Thoracic aorta (tissue), 2 donors: ENCODE measurements at regions not wholly inside any gene's neighbourhood (a gene's known extent, or its start where the extent isn't known, plus 50 kb on each side); places are given as distances from the start of the nearest gene placed in this dataset.
"Not testable (repeated sequence)": the region's sequence is repeated elsewhere in the genome, so short reads cannot be mapped to it uniquely, and the experiment has no call there.

Experiments
- ATAC-seq: fragments of 150-250 bp; one replicate; pipeline ENCODE4 v1.8.0; 2017; ENCODE audit warnings: low read depth; ENCODE audit not compliant: insufficient number of reproducible peaks, low FRiP score
- DNase-seq: peaks from one replicate; pipeline ENCODE4 v3.0.0-alpha.2; 2020; ENCODE audit warnings: low spot score
- H3K27ac ChIP-seq, 2 donors: fragments of 200-600 bp; sonication (generic); 1 replicate in 1 of 2; 2 replicates in 1 of 2; pipeline ENCODE4 v1.5.1; 2016; ENCODE audit warnings: mild to moderate bottlenecking in 2 of 2, moderate library complexity in 2 of 2
- H3K27me3 ChIP-seq: fragments of 200-600 bp; sonication (generic); replicated peaks from 2 replicates; pipeline ENCODE4 v1.6.0; 2016; ENCODE audit warnings: mild to moderate bottlenecking; ENCODE audit not compliant: insufficient read depth
- H3K36me3 ChIP-seq: fragments of 200-600 bp; sonication (generic); one replicate; pipeline ENCODE4 v1.5.1; 2016
- H3K4me1 ChIP-seq, 2 donors: fragments of 200-600 bp; sonication (generic); 1 replicate in 1 of 2; 2 replicates in 1 of 2; pipeline versions ENCODE4 v1.5.1 to v1.6.0; 2016; ENCODE audit warnings: low read depth in 2 of 2, mild to moderate bottlenecking in 1 of 2; ENCODE audit not compliant: control insufficient read depth in 1 of 2
- H3K4me3 ChIP-seq: fragments of 200-600 bp; sonication (generic); 2 replicates; pipeline ENCODE4 v1.5.1; 2016; ENCODE audit warnings: mild to moderate bottlenecking
- H3K9me3 ChIP-seq: fragments of 200-600 bp; sonication (generic); 2 replicates; pipeline ENCODE4 v1.5.1; 2016
- CTCF ChIP-seq: fragments of 200-600 bp; sonication (generic); IDR thresholded peaks from one replicate; pipeline ENCODE4 v1.5.1; 2019; ENCODE audit warnings: antibody characterized with exemption

- DNase-seq (no peak), ATAC-seq (no peak)
- Histone ChIP-seq H3K27me3 (no peaks in the 10 kb centered on the region), H3K9me3 (no peaks in the 10 kb centered on the region), H3K4me1 (no peaks in the 10 kb centered on the region), H3K36me3 (no peaks in the 10 kb centered on the region), H3K4me3 (no peak overlapping the region), H3K27ac (no peak overlapping the region)
- TF ChIP-seq CTCF, result no peak
These were observed 120.6 kb downstream of the SLITRK1 start for GRCh38 chr13:83761631-83762030.

- not testable (repeated sequence) for H3K9me3 ChIP-seq, H3K27me3 ChIP-seq, H3K4me1 ChIP-seq, H3K36me3 ChIP-seq, H3K27ac ChIP-seq, DNase-seq, H3K4me3 ChIP-seq, ATAC-seq
These were observed 127.1 kb downstream of the SLITRK1 start for GRCh38 chr13:83755210-83755609.

- no peaks in the 10 kb centered on the region for H3K27me3 ChIP-seq
- H3K36me3 ChIP-seq, result no peaks in the 10 kb centered on the region
- DNase-seq, result no peak
- no peak overlapping the region for H3K27ac ChIP-seq
- no peak overlapping the region for H3K4me3 ChIP-seq
- H3K4me1 ChIP-seq, result no peaks in the 10 kb centered on the region
- TF ChIP-seq CTCF, result no peak
- no peak for ATAC-seq
- no peaks in the 10 kb centered on the region for H3K9me3 ChIP-seq
These were observed 128.2 kb downstream of the SLITRK1 start for GRCh38 chr13:83753912-83754624.

GRCh38 chr13:83752141-83752540 is 130.1 kb downstream of the SLITRK1 start:
- no peak for DNase-seq
- TF ChIP-seq CTCF, result no peak
- H3K9me3 ChIP-seq, result no peaks in the 10 kb centered on the region
- ATAC-seq, result no peak
- no peak overlapping the region for H3K4me3 ChIP-seq
- no peaks in the 10 kb centered on the region for H3K36me3 ChIP-seq
- no peaks in the 10 kb centered on the region for H3K4me1 ChIP-seq
- no peaks in the 10 kb centered on the region for H3K27me3 ChIP-seq
- H3K27ac ChIP-seq, result no peak overlapping the region

GRCh38 chr13:83740622-83741021 is 141.7 kb downstream of the SLITRK1 start:
- no peaks in the 10 kb centered on the region for H3K9me3 ChIP-seq
- H3K4me3 ChIP-seq, result no peak overlapping the region
- no peak for ATAC-seq
- no peaks in the 10 kb centered on the region for H3K27me3 ChIP-seq
- no peaks in the 10 kb centered on the region for H3K36me3 ChIP-seq
- no peak for TF ChIP-seq CTCF
- H3K27ac ChIP-seq, result no peak overlapping the region
- no peak for DNase-seq
- H3K4me1 ChIP-seq, result no peaks in the 10 kb centered on the region

DNA sequence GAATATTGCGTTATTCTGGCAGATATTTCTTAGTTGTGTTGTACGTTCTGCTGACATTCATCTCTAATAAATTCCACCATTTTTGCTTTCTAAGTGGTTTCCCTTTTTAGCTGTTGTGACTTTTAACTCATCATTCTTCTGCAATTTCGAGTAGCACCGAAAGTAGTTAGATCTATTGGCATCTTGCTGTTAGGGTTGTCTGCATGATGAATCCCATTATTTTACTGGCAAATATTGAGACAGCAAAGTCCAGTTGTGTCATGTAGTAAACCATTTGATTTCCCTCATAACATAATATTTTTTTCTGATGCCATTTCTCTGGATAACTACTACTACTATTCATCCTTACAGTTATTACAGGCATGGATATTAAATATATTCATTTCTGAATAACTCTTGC is 143.9 kb downstream of the SLITRK1 start:
- Histone ChIP-seq H3K27me3 (no peaks in the 10 kb centered on the region), H3K27ac (no peak overlapping the region), H3K36me3 (no peaks in the 10 kb centered on the region), H3K4me3 (no peak overlapping the region), H3K4me1 (no peaks in the 10 kb centered on the region), H3K9me3 (no peaks in the 10 kb centered on the region)
- ATAC-seq (no peak), DNase-seq (no peak)
- no peak for TF ChIP-seq CTCF
